Activated CD8-positive, alpha-beta memory T cell treated with anti-CD3 and anti-CD28 coated beads for 1 hour (primary cell): ENCODE measurements at regions not wholly inside any gene's neighbourhood (a gene's known extent, or its start where the extent isn't known, plus 50 kb on each side); places are given as distances from the start of the nearest gene placed in this dataset.
"Not testable (repeated sequence)": the region's sequence is repeated elsewhere in the genome, so short reads cannot be mapped to it uniquely, and the experiment has no call there.

Experiments
- DNase-seq, 2 donors: peaks; one replicate each; pipeline ENCODE4 v3.0.0-alpha.2; 2020; ENCODE audit warnings: low read depth in 1 of 2; ENCODE audit errors: extremely low read depth in 1 of 2

GRCh38 chr5:166062094-166062493 lies 2229.4 kb upstream of the WWC1 start:
- no peak for DNase-seq

- no peak for DNase-seq
These were observed 2228.7 kb upstream of the WWC1 start for GRCh38 chr5:166062719-166063118.

DNA sequence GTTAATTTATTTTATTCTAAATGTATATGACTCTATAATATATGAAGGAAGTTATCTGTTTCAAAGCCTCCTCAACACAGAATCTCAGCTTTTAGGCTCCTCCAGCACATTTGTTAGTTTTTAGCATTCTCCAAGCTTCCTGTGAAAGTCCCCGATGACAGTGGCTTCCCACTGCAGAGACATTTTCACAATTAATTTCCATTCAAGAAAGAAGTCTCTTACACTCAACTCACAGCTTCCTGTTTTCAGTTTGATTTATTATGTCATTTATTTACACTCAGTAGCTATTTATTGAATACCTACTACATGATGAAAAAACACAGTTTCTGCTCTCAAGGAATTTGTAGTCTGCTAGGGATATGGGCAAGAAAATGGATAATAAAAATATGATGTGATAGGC lies 2228.2 kb upstream of the WWC1 start:
- no peak for DNase-seq

DNA sequence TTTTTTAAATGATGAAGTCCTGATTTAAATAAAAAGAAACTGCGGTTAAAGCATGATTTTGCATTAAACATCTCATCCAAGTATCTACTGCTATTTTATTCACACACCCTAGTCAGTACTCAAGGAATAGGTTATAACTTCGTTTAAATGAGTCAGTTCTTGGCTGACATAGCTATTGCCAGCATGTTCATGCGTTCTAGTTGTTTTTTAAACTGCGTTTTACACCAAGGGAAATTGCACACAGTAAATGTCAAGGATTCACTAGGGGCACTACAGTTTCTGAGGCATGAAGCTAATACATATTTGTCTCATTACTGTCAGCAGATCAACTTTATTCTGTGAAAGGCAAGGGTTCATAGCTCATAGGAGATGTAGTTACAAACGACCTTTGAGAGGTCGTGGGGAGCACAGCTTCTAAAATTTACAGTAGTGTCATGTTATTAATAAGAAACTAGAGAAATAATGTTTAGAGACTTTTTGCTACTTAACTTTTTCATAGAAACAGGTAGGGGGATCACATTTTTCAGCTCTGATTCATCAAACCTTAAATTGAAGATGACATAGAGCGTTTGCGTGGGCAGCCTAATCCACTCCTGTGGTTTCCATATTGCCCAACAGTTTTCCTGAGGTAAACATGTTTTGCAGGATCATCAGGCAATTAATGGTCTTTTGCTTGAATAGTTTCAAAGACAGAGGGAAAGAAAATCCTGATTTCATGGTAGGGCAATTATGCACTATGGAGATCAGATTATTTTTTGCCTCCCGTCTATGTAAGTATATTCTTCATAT lies 2222.7 kb upstream of the WWC1 start:
- no peak for DNase-seq

GRCh38 chr5:166073901-166074581 lies 2217.4 kb upstream of the WWC1 start:
- DNase-seq = no peak

GRCh38 chr5:166074582-166075481 lies 2216.6 kb upstream of the WWC1 start:
- DNase-seq = no peak

- no peak for DNase-seq
These were observed 2208.1 kb upstream of the WWC1 start for GRCh38 chr5:166083183-166083959.

- no peak for DNase-seq
These were observed 2204.9 kb upstream of the WWC1 start for GRCh38 chr5:166086568-166086967.

DNA sequence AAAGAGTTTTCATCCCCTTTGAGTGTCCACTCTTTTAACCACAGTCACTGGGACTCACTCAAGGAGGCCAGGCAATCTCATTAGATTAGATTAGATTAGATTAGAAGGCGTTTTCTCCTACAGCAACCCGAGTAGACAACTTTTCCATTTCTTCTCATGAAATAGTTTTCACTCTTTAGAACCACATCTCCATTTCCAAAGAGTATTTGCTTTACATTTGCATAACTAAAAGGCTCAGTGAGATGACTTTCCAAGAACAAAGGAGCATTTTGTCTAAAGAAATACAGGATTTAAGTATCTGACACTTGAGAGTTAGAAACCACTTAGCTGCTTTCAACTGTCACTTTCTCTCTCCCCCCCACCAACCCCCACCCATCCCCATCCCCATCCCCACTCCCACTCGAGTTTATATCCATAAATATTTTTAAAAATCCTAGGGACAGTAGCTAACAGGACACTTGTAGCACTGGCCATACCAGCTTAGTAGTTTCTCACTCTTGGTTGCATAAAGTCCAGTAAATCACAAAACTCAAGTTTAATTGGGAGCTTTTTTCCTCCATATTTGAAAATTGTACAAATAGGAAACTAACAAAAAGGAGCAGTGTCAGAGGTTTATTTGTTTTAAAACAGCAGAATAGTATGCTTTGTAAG lies 2202.9 kb upstream of the WWC1 start:
- no peak for DNase-seq

DNA sequence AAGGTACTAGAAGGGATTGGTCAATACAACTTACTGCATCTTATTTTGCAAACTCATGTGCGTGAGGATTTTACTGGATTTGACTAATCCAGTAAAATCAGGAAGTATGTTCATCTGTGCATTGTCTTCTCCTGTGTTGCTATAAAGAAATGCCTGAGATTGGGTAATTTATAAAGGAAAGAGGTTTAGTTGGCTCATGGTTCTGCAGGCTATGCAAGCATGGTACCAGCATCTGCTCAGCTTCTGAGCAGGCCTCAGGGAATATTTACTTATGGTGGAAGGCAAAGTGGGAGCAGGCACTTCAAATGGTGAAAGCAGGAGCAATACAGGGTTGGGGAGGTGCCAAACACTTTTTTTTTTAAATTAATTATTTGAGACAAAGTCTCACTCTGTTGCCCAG lies 2199.5 kb upstream of the WWC1 start:
- DNase-seq = no peak

DNA sequence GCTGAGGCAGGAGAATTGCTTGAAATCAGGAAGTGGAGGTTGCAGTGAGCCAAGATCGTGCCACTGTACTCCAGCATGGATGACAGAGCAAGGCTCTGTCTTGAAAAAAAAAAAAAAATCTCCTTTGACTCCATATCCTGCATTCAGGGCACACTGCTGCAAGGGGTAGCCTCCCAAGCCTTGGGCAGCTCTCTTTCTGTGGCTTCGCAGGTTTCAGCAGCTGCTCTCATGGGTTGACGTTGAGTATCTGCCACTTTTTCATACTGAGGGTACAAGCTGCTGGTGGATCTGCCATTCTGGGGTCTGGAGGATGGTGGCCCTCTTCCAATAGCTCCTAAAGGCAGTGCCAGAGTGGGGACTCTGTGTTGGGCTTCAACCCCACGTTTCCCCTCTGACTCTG lies 2198.1 kb upstream of the WWC1 start:
- no peak for DNase-seq

- DNase-seq = no peak
These were observed 2188.5 kb upstream of the WWC1 start for GRCh38 chr5:166102947-166103346.

DNA sequence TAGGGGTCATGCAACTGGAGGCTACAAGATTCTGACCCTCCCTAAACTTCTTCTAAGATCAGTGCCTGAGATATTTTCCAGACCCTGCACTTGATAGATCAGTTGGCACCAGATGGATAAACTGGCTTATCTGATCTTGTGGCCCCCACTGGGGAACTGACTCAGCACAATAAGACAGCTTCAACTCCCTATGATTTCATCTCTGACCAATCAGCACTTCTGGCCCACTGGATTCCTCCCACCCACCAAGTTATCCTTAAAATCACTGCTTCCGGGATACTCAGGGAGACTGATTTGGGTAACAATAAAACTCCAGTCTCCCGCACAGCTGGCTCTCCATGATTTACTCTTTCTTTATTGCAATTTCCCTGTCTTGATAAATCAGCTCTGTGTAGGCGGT lies 2180.4 kb upstream of the WWC1 start:
- no peak for DNase-seq

DNA sequence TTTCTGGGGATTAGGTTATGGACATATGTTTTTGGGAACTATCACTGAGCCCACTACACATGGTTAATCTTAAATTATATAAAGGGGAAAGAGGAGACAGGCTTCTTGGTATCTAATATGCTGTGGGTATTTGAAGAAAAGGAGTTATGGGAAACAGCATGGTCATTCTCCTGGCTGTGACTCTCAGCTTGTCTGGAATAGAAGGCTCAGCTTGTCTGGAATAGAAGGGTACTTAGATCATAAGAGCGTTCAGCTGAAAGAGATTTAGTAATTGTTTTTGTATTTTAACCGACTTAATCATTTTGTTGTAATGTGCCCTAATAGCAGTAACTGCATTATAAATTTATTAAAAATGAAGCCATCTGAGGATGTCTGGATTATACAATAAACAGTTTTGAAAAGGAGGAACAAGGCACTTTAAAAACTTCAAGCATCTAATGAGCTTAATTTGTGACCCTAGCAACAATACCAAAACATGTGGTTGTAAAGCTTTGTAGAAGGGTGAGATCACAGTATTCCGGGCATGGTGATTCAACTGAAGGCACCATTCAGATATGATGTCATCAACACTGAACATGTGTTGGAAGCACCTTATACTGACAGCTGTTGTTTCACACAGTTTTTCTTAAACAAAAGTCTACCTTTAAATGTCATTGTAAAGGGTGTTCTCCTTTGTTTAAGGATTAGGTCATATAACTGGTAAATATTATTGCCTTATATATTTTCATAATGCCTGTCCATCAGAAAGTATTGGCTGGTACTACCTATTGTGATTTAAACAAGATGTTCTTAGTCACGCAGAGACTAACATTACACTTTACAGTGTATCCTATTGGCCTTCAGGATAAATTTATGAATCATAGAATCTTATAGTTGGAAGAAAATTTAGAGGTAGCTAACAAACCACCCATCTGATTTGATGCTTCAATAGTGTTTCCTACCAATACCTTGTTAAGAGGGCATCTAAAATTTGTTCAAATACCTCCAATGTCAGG lies 2174.1 kb upstream of the WWC1 start:
- DNase-seq = no peak

- DNase-seq = no peak
These were observed 2171.9 kb upstream of the WWC1 start for GRCh38 chr5:166119506-166119905.

DNA sequence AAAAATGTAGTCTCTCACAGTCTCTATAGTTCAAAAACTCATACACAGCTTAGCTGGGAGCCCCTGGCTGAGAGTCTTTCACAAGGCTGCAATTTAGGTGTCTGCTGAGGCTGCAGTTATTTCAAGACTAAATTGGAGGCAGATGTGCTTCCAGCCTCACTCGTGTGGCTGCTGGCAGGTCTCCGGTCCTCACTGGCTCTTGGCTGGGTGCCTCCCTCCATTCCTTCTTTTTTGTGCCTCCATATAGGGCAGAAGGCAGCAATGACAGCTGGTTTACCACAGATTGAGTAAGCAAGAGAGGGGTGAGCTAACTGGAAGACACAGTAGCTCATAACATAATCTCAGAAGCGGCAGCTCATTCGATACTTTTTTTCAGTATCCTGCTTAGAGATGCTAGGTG lies 2167.7 kb upstream of the WWC1 start:
- no peak for DNase-seq

DNA sequence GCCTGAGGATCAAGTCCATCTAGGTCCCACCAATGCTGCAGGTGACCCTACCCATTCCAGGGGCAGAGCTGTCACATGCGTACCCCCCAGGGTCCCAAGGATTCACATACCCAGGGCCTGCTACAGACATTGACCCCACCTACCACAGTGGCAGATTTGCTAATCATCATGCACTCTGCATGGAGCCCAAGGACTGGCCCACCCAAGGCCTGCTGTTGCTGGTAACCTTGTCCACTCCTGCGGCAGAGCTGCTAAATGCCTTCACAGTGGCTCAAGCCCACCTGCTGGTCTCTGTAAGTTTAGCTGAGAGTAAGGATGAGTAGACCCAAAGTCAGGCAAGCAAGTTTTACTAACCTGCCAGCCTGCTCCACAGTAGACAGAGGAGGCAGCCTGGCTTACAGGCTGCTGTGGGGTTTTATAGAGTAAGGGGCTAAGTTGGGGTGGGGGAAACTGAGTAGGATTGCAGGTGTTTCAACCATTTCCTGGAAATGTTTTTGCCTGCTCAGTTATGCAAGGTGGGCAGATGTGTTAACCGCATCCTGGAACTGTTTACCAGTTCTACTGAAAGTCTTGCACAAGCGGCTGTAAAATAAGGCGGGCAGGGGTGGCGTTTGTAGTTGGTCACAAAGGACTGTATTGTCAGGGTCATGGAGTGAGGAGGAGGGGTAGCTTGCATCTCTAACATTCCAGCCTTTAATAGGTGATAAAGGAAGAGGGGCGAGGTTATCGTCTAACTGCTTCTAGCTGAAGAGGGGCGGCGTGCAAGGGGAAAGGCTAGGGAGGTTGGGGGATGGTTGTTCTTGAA lies 2163.5 kb upstream of the WWC1 start:
- DNase-seq = no peak

DNA sequence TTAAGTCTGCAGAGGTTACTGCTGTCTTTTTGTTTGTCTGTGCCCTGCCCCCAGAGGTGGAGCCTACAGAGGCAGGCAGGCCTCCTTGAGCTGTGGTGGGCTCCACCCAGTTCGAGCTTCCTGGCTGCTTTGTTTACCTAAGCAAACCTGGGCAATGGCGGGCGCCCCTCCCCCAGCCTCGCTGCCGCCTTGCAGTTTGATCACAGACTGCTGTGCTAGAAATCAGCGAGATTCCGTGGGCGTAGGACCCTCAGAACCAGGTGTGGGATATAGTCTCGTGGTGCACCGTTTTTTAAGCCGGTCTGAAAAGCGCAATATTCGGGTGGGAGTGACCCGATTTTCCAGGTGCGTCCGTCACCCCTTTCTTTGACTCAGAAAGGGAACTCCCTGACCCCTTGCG lies 2146.3 kb upstream of the WWC1 start:
- DNase-seq = not testable (repeated sequence)
